Suppressor macrophage (primary cell): ENCODE measurements at regions not wholly inside any gene's neighbourhood (a gene's known extent, or its start where the extent isn't known, plus 50 kb on each side); places are given as distances from the start of the nearest gene placed in this dataset.
A peak's percentile ranks its signal among the peaks of the same experiment; 100 is the strongest.
"Not testable (repeated sequence)": the region's sequence is repeated elsewhere in the genome, so short reads cannot be mapped to it uniquely, and the experiment has no call there.

Experiments used
- DNase-seq, 4 experiments: peaks; one replicate each; pipeline ENCODE4 v3.0.0-alpha.2; 2020 to 2022

DNA sequence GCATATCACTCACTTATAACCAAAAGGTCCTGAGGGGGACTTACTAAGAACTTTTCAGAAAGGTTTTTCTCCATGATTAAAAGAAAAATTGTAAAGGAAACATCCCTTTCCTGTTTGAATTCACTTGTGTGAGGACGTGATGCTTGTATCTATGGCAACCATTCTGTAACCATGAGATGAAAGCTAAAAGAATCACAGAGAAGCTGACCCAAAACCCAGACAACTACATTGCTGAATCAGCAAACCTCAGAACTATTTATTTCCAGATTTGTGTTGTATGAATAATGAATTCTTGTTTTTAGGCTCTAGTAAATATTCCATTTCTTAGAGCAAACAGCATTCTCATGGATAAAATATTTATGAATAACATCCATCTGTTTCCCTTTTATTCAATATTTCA, 91.2 kb downstream of the RCHY1 start:
- DNase-seq: no peak

DNA sequence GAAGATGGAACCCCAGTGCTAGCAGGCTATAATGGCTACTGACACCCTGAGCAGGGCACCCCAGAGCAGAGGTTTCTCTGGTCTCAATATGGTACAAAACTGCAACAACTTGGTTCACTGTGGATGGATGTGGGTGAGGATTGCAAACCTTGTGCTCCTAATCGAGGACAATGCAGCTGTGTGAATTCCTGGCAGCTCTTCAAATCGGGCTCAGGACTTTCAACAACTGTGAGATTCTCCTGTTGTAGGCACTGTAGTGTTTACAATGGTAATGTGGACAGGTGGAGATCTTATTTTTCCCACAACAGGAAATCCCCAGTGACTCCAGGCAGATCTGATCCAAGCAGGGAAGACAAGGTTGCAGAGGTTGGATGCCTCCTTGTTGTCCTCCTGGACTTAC, 101.5 kb downstream of the RCHY1 start:
- DNase-seq: no peak

DNA sequence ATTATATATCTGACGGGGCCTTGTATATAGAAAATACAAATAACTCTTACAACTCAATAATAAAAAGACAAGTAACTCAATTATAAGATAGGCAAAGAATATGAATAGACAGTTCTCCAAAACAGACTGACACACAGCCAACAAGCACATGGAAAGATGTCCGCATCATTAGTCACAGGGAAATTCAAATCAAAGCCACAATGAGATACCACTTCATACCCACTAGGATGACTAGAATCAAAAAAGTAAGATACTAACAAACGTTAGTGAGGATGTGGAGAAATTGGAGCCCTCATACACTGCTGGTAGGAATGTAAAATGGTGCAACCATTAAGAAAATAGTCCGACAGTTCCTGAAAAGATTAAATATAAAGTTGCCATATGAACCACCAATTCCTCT, 115.7 kb downstream of the RCHY1 start:
- no peak for DNase-seq

DNA sequence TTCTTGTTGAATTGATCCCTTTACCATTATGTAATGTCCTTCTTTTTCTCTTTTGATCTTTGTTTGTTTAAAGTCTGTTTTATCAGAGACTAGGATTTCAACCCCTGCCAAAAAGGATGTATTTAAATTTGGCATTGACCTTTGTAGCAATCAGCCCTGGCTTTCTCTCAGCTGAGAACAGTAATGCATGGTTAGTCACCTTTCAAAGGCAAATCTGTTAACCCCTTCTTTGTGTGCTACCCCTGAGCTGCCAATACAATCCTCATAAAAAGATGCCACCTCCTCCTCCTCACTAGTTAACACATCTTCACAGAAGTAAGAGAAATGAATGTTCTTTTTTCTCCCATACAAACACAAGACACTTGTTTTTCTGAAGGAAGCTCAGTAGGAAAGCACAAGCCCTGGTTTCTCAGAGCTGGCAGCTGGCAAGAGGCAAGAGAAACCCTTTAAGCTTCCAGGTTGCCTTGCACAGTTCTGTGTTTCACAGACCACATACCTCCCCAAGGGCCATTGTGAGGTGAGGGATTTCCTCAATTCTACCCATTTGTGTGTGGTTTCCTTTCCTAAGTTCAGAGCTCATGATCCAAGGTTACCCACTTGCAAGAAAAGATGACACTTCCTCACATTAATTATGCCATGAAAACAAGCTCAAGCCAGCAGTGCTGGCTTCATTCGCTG, 122.6 kb downstream of the RCHY1 start:
- DNase-seq: no peak

DNA sequence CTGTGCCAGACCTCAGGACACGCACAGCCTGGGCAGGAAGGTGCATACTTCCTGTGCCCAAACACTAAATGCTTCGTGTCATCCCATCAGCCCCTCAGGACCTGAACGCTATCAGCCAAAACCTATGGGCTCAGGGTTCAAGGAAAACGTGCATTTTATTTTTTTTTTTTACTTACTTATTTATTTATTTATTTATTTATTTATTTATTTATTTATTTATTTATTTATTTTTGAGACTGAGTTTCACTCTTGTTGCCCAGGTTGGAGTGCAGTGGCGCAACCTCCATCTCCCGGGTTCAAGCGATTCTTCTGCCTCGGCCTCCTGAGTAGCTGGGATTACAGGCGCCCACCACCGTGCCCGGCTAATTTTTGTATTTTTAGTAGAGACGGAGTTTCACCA, 127.8 kb downstream of the RCHY1 start:
- not testable (repeated sequence) for DNase-seq

DNA sequence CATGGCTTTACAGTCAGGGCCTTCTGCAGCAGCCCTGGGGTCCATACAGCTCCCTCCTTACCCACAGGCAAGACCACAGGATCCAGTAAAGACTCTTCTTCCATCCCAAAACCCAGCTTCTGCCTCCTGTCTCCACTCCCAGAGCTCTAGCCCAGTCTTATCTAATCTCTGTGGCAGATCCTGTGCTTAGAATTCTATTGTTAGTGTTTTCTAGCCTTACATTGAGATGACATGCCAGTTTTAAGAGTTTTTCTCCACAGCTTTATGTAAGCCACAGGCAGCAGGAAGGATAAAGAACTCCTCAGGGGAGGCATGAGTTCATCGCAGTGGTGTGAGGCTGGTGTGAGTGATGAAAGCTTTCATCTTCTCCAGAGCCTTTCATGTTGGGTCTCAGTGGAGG, 129.1 kb downstream of the RCHY1 start:
- no peak for DNase-seq

DNA sequence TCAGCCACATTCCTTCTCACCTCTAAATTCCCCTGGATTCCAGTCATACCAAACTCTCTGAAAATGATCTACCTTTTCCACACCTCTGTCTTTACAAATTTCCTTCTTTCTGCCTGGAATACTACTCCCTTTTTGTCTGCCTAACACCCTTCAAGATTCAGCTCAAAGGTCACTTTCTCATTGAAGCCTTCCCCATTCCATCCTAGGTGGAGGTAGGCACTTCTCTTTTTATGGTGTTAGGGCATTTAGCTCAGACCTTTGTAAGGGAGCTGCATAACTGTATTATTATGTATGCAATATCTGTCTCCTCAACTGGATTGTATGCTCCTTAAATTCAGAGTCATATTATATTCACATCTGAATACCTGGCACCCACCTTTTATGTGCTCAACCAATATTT, 137.7 kb downstream of the RCHY1 start:
- DNase-seq: no peak

DNA sequence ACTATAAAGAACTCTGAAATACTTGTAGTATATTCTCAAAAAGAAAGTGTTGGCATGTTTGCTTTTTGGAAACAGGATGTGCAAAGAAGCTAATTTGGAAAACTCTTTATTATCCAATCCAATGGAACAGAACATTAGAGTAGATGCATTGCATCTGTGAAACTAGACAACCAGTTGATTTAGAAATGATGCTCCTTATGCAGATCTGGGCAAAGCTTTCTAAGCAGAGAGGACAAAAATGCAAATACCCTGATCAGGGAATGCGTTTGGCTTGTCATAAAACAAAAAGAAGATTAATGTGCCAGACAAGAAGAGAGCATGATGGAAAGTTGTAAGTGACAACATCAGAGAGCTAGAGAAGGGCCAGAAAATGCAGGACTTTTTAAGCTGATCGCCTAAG, 142.3 kb downstream of the RCHY1 start:
- DNase-seq: no peak

DNA sequence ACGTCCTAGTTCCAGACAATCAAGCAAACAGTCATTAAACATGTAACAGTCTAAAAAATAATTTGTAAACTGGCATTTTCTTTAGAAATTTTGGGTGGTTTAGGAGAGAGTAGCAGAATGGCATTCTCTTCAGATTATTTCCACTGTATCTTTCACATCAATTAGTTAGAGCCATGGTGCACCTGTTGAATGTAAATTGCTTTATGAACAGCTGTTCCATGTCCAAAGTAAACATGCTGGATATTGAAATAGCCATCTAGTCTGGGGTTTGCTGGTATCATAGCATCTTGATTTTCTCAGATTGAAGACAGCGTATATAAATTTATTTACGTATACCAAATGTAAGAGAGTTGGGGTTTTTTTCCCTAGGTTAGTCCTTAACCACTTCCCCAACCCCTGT, 143.6 kb downstream of the RCHY1 start:
- no peak for DNase-seq

DNA sequence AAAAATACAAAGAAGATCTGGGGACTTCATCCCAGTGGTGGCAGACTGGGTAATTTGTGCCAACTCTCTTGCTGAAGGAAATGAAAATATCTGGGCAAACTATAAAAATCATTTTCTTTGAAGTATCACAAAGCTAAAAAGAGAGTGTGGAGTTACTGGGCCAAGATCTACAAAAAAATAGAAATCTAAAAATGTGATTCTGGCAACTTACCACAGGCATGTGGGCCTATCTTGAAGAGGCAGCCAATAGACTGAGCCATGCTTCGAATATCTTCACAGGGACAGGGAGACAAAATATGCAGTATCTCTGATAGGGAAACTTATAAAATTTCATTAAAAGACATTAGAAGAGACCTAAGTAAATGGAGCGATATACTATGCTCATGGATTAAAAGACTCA, 168.8 kb downstream of the RCHY1 start:
- DNase-seq: no peak

DNA sequence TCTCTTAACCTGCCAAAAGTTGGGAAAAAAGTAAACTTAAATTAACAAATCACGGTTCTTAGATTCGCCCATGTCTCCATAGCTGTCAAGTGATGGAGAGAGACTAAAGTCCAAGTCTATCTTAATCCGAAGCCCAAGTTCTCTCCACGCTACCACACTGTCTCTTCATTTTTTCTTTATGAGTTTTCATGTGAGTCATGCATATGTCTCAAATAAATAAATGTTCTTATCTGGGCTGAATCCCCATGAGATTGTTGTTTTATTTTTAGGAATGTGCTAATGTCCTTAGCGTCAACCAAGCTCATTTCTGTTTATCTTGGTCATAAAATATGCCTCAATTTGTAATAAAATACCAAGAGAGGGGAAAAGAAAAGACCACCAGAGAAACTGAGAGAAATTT, 169.3 kb downstream of the RCHY1 start:
- no peak for DNase-seq

DNA sequence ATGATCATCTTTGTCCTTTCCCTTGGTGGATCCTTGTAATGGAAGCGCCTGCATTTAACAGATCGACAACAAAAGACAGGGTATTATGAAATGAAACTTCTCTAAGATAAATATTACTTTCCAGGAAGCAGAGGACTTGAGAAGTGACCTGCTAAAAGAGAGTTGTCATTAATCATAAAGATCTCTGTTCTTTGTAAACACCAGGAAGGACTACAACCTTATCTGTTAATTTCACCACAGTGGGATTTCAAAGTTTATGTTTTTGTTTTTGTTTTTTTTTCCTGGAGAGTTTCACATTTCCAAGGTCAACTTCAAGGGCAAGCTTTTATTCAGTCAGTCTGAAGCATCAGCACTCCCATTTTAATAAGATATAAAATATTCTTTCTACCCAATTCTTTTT, 170.9 kb downstream of the RCHY1 start:
- no peak for DNase-seq

DNA sequence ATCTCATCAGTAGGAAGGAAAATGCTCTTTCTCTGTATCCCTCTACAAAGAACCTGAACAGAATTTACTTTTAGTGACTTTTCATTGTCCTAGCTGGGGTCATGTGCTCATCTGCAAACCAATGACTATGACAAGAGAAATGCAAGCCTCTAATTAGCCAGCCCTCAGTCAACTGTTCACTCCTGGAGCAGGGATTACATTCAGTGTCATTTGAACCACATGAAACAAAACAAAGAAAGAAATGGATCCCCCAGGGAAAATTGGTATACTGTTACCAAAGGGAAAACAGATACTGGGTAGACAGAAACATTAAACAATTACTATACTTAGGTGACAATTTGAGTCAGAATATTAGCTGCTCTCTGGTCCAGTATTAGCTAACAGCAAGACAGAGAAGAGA, 173.6 kb downstream of the RCHY1 start:
- DNase-seq: no peak

DNA sequence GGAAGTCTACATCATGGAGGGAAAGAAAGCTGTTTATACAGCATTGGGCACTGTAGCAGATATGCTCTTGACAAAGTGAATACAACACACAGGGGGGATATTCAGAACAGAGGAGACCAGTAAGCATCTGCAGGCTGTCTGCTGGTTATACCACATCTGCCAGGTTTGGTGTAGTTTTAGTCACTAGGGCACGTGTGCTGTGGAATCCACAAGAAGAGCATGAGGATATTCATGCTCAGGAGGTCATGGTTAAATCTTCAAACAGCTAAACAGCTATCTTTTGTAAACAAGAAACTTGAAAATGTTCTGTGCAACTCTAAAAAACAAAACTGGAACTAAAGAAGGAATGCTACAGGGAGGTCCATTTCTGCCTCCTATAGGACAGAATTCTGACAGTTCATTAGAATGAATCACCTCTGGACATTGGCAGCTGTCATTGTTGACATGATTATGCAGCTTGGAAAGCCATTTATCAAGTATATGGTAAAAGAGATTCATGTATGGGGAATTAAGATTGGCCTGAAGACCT, 175.8 kb downstream of the RCHY1 start:
- no peak for DNase-seq

DNA sequence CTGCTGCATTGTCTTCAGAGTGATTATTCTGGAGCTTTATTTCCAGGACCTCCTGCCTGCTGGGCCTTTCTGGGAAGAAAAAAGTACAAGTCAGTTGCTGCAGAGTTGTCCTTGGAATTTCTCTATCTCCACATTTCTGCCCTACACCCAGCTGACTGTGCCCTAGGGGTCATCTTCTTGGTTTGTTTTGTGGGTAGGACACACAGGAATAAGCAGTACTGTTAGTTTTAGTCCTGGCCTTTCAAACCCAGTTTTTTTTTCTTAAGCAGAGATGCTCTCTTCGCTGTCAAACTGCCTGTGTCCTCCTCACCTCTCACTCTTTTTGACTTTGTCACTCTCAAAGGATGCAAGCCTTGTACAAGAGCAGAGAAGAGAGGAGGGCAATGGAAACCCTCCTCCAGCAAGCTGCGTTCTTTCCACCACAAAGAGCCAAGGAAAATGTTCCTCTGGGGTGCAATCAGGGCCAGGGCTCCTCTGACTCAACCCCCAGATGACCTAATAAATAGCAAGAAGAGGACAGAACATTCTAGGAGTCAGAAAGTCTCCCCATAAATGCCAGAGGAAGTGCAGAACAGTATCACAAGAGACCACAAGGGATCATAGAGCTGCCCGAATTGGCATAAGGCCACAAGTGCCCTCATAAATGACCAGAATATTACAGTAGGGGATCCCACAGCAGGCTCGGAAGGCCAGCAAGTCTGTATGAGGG, 186.2 kb downstream of the RCHY1 start:
- DNase-seq: no peak

DNA sequence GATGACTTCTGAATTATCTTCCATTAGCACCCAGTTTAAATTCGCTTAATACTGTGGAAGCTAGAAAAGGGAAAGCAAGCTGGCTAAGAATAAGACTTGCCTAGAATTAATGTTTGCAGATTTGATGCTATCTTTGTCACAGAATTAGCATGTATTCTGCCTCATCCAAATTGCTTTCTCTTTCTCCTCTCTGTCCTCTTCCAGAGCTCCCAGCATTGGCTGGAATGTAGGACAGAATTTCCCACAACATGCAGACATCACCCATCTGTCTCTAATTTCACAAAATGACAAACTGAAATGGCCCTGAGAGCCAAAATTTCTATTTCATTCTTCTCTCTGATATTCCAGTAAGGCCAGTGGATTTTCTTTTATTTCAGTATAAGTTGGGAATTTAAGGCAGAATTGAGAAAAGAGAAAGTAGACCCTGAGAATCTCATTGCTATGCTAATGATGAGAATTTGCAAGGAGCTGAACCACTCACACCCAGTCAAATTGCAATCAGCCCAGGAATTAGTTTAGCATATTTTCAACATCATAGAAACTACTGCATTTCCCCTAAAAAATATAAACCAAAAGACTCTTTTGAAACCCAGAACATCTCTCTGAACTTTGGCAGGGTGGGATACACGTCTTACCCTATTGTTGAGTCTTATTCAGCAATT, 188.8 kb downstream of the RCHY1 start:
- DNase-seq: no peak

DNA sequence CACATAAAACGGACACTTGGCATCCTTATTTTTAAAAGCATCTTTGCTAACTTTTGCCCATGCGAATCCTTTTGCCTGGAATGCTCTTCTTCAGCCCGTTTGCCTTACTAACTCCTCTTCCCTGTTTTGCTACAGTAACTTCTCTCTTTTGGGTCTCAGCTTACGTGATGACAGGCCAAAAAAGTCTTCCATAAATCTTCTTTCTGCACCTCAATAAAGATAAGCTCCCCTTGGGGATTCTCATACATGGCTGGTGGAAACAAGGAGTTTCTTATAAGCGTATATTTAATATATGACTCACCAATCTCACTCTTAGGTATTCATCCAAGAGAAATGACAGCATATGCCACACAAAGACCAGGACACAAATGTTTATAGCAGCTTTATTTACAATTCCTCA, 192.7 kb downstream of the RCHY1 start:
- DNase-seq: no peak

DNA sequence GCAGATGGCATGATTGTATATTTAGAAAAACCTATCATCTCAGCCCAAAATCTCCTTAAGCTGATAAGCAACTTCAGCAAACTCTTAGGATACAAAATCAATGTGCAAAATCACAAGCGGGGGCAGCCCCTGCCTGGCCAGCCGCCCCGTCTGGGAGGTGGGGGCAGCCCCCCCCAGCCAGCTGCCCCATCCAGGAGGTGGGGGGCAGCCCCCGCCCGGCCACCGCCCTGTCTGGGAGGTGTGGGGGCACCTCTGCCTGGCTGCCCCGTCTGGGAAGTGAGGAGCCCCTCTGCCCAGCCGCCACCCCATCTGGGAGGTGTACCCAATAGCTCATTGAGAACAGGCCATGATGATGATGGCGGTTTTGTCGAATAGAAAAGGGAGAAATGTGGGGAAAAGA, 196.6 kb downstream of the RCHY1 start:
- not testable (repeated sequence) for DNase-seq

DNA sequence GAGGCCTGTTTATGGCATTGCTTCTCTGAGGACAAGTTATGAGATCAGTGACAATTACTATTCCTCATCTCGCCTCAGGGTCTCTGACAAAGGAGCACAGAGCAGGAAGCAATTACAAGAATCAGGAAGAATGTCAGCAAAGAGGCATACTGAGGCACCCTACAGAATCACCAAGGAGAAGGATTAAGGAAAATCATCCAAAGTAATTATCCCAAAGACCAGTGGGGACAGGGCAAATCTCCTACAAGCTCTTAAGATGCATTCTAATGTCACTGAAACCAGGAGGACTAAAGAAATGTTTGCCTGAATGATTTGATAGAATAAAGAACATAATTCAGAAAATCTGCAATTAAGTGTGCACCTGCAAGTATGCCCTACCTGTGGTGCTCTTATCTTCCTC, 206.2 kb downstream of the RCHY1 start:
- DNase-seq: no peak

DNA sequence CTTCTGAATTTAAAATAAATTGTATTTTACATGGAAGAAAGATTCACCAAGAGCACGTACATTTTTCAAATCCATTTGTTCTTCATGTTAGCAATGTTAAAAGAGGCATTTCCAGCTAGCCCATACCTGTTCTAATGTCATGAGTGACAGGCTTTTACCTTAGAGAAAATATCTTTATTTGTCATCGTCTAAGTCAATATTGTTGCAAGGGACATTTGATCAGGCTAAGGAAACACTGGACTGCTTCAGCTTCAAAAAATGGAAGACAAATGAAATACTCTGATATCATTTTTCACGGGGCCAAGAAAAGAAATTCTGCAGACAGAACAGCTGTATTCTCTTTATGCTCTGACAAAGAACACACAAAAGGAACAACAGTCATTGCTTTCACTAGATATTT, 207.7 kb downstream of the RCHY1 start:
- no peak for DNase-seq

DNA sequence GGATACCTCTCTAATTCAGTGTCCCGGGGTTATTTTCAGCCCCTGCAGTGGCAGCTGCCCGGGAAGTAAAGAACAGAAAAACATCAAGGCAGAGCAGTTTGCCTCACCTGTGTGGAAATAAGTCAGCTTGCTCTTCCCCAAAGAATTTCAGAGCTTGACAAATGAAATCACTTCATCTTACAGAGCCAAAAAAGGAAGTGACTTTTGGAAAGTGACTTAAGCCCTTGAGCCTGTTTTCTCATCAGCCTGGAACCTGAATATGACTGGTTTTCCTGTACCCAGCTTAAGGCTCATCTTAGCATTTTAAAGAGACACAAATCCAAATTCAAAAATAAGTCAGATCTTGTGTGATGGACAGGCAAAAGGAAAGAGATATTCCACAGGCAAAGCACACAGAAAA, 211.6 kb downstream of the RCHY1 start:
- peak in 3 of 4 experiments; percentile 5 to 14 (median 14) for DNase-seq

DNA sequence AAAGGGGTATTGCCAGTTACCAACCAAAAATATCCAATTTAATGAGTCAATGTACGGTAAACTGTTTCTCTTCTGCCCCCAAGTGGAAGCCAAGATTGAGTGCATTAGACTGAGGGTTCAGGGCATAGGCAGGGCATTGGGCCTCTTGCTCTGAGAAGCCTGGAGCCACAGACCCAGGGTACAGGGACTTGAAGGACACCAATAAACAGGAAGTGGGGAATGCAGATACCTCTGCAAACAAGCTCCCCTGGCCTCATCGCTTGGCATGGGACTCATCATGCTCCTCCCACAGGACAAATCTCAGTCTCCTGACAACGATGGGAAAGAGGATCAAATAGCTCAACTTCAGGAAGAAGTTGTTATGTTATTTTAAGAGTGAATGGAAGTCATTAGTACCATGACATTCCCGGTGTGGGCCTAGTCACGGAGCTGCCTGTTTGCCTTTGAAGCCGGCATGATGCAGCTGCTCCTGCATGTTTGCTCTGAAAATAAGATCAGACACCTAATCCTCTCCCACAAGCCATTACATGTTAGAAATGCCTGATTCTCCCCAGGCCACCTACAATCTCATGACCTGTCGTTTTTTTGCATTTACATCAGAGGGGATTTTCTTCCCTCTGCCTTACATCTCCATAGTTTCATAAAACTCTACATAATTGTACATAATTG, 224.2 kb downstream of the RCHY1 start:
- peak in 2 of 4 experiments; percentile 14 to 17 for DNase-seq
